H9 (cell line): ENCODE measurements at regions not wholly inside any gene's neighbourhood (a gene's known extent, or its start where the extent isn't known, plus 50 kb on each side); places are given as distances from the start of the nearest gene placed in this dataset.

Source experiments
- DNase-seq: peaks from one replicate; pipeline ENCODE4 v3.0.0-alpha.2; 2017
- H2AFZ ChIP-seq: one replicate; pipeline ENCODE4 v1.6.1; 2013; ENCODE audit warnings: mild to moderate bottlenecking, low read length, control low read depth, moderate library complexity
- H2AK5ac ChIP-seq: 2 replicates; pipeline ENCODE4 v1.6.1; 2013; ENCODE audit warnings: low read length, control low read depth, mixed read lengths; ENCODE audit not compliant: insufficient read length
- H2BK120ac ChIP-seq: one replicate; pipeline ENCODE4 v1.6.1; 2013; ENCODE audit warnings: low read depth, mild to moderate bottlenecking, low read length, control low read depth, inconsistent platforms; ENCODE audit not compliant: poor library complexity, severe bottlenecking
- H2BK12ac ChIP-seq: 2 replicates; pipeline ENCODE4 v1.6.1; 2013; ENCODE audit warnings: low read length, control low read depth, mixed read lengths, low read depth; ENCODE audit not compliant: insufficient read length
- H2BK15ac ChIP-seq: 2 replicates; pipeline ENCODE4 v1.6.1; 2013; ENCODE audit warnings: low read depth, low read length, control low read depth
- H2BK20ac ChIP-seq: one replicate; pipeline ENCODE4 v1.6.1; 2013; ENCODE audit warnings: low read depth, mild to moderate bottlenecking, low read length, control low read depth, inconsistent platforms; ENCODE audit not compliant: poor library complexity, severe bottlenecking
- H2BK5ac ChIP-seq: 2 replicates; pipeline ENCODE4 v1.6.1; 2013; ENCODE audit warnings: low read length, control low read depth, mixed read lengths; ENCODE audit not compliant: insufficient read length
- H3K14ac ChIP-seq: 2 replicates; pipeline ENCODE4 v1.6.1; 2013; ENCODE audit warnings: low read length, control low read depth; ENCODE audit not compliant: insufficient read depth
- H3K18ac ChIP-seq: 2 replicates; pipeline ENCODE4 v1.6.1; 2013; ENCODE audit warnings: low read depth, mild to moderate bottlenecking, mixed read lengths, low read length, control low read depth; ENCODE audit not compliant: insufficient read length
- H3K23ac ChIP-seq: 2 replicates; pipeline ENCODE4 v1.6.1; 2013; ENCODE audit warnings: low read length, control low read depth, mixed read lengths, low read depth; ENCODE audit not compliant: insufficient read length
- H3K23me2 ChIP-seq: 2 replicates; pipeline ENCODE4 v1.6.1; 2013; ENCODE audit warnings: low read depth, mild to moderate bottlenecking, mixed read lengths, low read length, control low read depth; ENCODE audit not compliant: insufficient read length, poor library complexity, severe bottlenecking
- H3K27ac ChIP-seq: 2 replicates; pipeline ENCODE4 v1.5.1; 2013; ENCODE audit warnings: low read length, control low read depth, mixed read lengths, low read depth; ENCODE audit not compliant: insufficient read length
- H3K27me3 ChIP-seq: 2 replicates; pipeline ENCODE4 v1.6.1; 2013; ENCODE audit warnings: low read length, control low read depth, inconsistent platforms; ENCODE audit not compliant: insufficient read depth
- H3K4ac ChIP-seq: 2 replicates; pipeline ENCODE4 v1.6.1; 2013; ENCODE audit warnings: low read depth, mild to moderate bottlenecking, control low read depth, inconsistent platforms, low read length, moderate library complexity
- H3K4me1 ChIP-seq: 2 replicates; pipeline ENCODE4 v1.6.1; 2013; ENCODE audit warnings: low read length, control low read depth, inconsistent platforms; ENCODE audit not compliant: insufficient read depth
- H3K4me2 ChIP-seq: 2 replicates; pipeline ENCODE4 v1.6.1; 2013; ENCODE audit warnings: low read length, control low read depth, mixed read lengths; ENCODE audit not compliant: insufficient read length, insufficient read depth
- H3K56ac ChIP-seq: 2 replicates; pipeline ENCODE4 v1.6.1; 2013; ENCODE audit warnings: low read depth, mild to moderate bottlenecking, mixed read lengths, low read length, control low read depth; ENCODE audit not compliant: insufficient read length
- H3K79me1 ChIP-seq: 2 replicates; pipeline ENCODE4 v1.6.1; 2013; ENCODE audit warnings: low read depth, mild to moderate bottlenecking, moderate library complexity, low read length, control low read depth, inconsistent platforms; ENCODE audit not compliant: insufficient read depth, poor library complexity, severe bottlenecking
- H3K79me2 ChIP-seq: 2 replicates; pipeline ENCODE4 v1.6.1; 2013; ENCODE audit warnings: low read length, control low read depth, inconsistent platforms; ENCODE audit not compliant: insufficient read depth
- H3K9ac ChIP-seq: 2 replicates; pipeline ENCODE4 v1.6.1; 2013; ENCODE audit warnings: low read length, control low read depth, mixed read lengths; ENCODE audit not compliant: insufficient read length; ENCODE audit errors: extremely low read depth
- H3K9me3 ChIP-seq: one replicate; pipeline ENCODE4 v1.6.1; 2013; ENCODE audit warnings: low read depth, low read length, inconsistent platforms; ENCODE audit not compliant: control insufficient read depth
- H3T11ph ChIP-seq: one replicate; pipeline ENCODE4 v1.6.1; 2013; ENCODE audit warnings: mild to moderate bottlenecking, low read length, control low read depth, inconsistent platforms
- H4K20me1 ChIP-seq: one replicate; pipeline ENCODE4 v1.6.1; 2013; ENCODE audit not compliant: control insufficient read depth, insufficient read length, insufficient read depth
- H4K5ac ChIP-seq: 2 replicates; pipeline ENCODE4 v1.6.1; 2013; ENCODE audit warnings: low read depth, mild to moderate bottlenecking, mixed read lengths, low read length, control low read depth; ENCODE audit not compliant: insufficient read length
- H4K8ac ChIP-seq: replicated peaks from 2 replicates; pipeline ENCODE4 v1.6.1; 2013; ENCODE audit warnings: low read length, control low read depth, mixed read lengths, low read depth; ENCODE audit not compliant: insufficient read length
- H4K91ac ChIP-seq: 2 replicates; pipeline ENCODE4 v1.6.1; 2013; ENCODE audit warnings: low read depth, mild to moderate bottlenecking, moderate library complexity, mixed read lengths, low read length, control low read depth; ENCODE audit not compliant: insufficient read length
- H3K27ac Mint-ChIP-seq, 3 experiments: 2 replicates in 2 of 3; 3 replicates in 1 of 3; pipeline ENCODE4 v1.8.0; 2020 to 2021; ENCODE audit warnings: mixed read lengths in 3 of 3, mild to moderate bottlenecking in 1 of 3, moderate library complexity in 1 of 3
- H3K27me3 Mint-ChIP-seq: 2 replicates; pipeline ENCODE4 v1.8.0; 2021; ENCODE audit warnings: low read depth, mild to moderate bottlenecking, moderate library complexity, mixed read lengths
- H3K36me3 Mint-ChIP-seq, 3 experiments: 2 replicates in 2 of 3; 3 replicates in 1 of 3; pipeline ENCODE4 v1.8.0; 2020 to 2021; ENCODE audit warnings: low read depth in 3 of 3, mixed read lengths in 3 of 3; ENCODE audit not compliant: insufficient read depth in 1 of 3
- H3K4me1 Mint-ChIP-seq, 2 experiments: 2 replicates each; pipeline ENCODE4 v1.8.0; 2020; ENCODE audit warnings: mixed read lengths in 2 of 2
- H3K4me3 Mint-ChIP-seq, 2 experiments: 2 replicates in 1 of 2; 3 replicates in 1 of 2; pipeline ENCODE4 v1.8.0; 2020 to 2021; ENCODE audit warnings: mild to moderate bottlenecking in 2 of 2, mixed read lengths in 2 of 2, moderate library complexity in 1 of 2
- H3K9me3 Mint-ChIP-seq, 2 experiments: 2 replicates in 1 of 2; 3 replicates in 1 of 2; pipeline ENCODE4 v1.8.0; 2020; ENCODE audit warnings: mild to moderate bottlenecking in 2 of 2, mixed read lengths in 2 of 2, moderate library complexity in 1 of 2
- CTCF ChIP-seq: fragments of 200-600 bp; sonication (generic); conservative IDR thresholded peaks from 3 replicates; pipeline ENCODE4 v1.8.0; 2021; ENCODE audit warnings: antibody characterized with exemption, mild to moderate bottlenecking
- WGBS: extraction: QIAGEN DNeasy Blood & Tissue Kit; methylation state at CpG from one replicate; pipeline ENCODE4 v1.1.7; 2013; ENCODE audit warnings: missing lambda C conversion rate, low lambda C conversion rate, mixed read lengths; ENCODE audit not compliant: insufficient read length; ENCODE audit errors: extremely low coverage; 5-methylcytosine and 5-hydroxymethylcytosine counted together

- H3K27ac ChIP-seq: no peak overlapping the region
- H2AFZ ChIP-seq: no peak overlapping the region
- TF ChIP-seq CTCF: no peak
- no peak overlapping the region for H3K4ac ChIP-seq
- no peak overlapping the region for H2BK12ac ChIP-seq
- Mint-ChIP-seq H3K9me3 (no peaks in the 10 kb centered on the region; a peak in 1 of 5 replicates), H3K27me3 (no peaks in the 10 kb centered on the region), H3K4me1 (peaks cover 5 to 9% of the 10 kb centered on the region in 2 experiments; a peak in 3 of 4 replicates), H3K4me3 (no peak overlapping the region), H3K36me3 (no peaks in the 10 kb centered on the region), H3K27ac (no peak overlapping the region)
- no peak overlapping the region for H3K9ac ChIP-seq
- H3K79me1 ChIP-seq: no peaks in the 10 kb centered on the region
- no peak overlapping the region for H4K91ac ChIP-seq
- H3T11ph ChIP-seq: no peak overlapping the region
- H3K27me3 ChIP-seq: no peaks in the 10 kb centered on the region
- H2AK5ac ChIP-seq: no peak overlapping the region
- no peak overlapping the region for H2BK20ac ChIP-seq
- no peaks in the 10 kb centered on the region for H3K79me2 ChIP-seq
- no CpG with 5 or more reads among the region's 1 CpG for WGBS
- no peak overlapping the region for H3K18ac ChIP-seq
- H4K8ac ChIP-seq: no peak overlapping the region
- H3K23ac ChIP-seq: no peak overlapping the region
- DNase-seq: no peak
- H3K4me1 ChIP-seq: no peaks in the 10 kb centered on the region
- no peak overlapping the region for H3K14ac ChIP-seq
- H3K23me2 ChIP-seq: no peaks in the 10 kb centered on the region
- no peaks in the 10 kb centered on the region for H3K9me3 ChIP-seq
- H3K56ac ChIP-seq: no peak overlapping the region
- no peak overlapping the region for H3K4me2 ChIP-seq
- H2BK5ac ChIP-seq: no peak overlapping the region
- no peak overlapping the region for H2BK120ac ChIP-seq
- H2BK15ac ChIP-seq: no peak overlapping the region
- H4K5ac ChIP-seq: no peak overlapping the region
- H4K20me1 ChIP-seq: no peaks in the 10 kb centered on the region
Measured at GRCh38 chr1:215022741-215023141, 59.8 kb upstream of the KCNK2 start.
